Panc1 (cell line): ENCODE measurements at regions not wholly inside any gene's neighbourhood (a gene's known extent, or its start where the extent isn't known, plus 50 kb on each side); places are given as distances from the start of the nearest gene placed in this dataset.

Experiments
- ATAC-seq: fragments of 200-7000 bp; cut with Tn5 transposase; 2 replicates; pipeline ENCODE4 v1.9.1; 2020; ENCODE audit warnings: mild to moderate bottlenecking, moderate library complexity
- BruUV-seq: library from RNA; stranded (reverse); fragments of 400-500 nt; replicated peaks from 2 replicates; lab custom pipeline; 2021; lab: Mats Ljungman, UMichigan
- CTCF ChIA-PET: fragments of 300-600 bp; sonication (Branson Sonifier 250); formaldehyde crosslinking; loops from one replicate; lab custom pipeline; 2022; ENCODE audit warnings: antibody characterized with exemption; lab: Charles Lee
- POLR2A ChIA-PET: fragments of 300-600 bp; sonication (Branson Sonifier 250); formaldehyde crosslinking; loops from one replicate; lab custom pipeline; 2022; ENCODE audit warnings: antibody characterized with exemption; lab: Charles Lee
- DNase-seq: peaks from one replicate; pipeline ENCODE4 v3.0.0-alpha.2; 2010; ENCODE audit warnings: low read depth, low spot score
- H3K27ac ChIP-seq: 2 replicates; pipeline ENCODE4 v1.5.1; 2011; ENCODE audit warnings: mild to moderate bottlenecking, low read length, inconsistent platforms
- H3K27me3 ChIP-seq: fragments of 200-500 bp; sonication (Bioruptor generic); 2 replicates; pipeline ENCODE4 v1.6.0; 2014; ENCODE audit warnings: low read length, inconsistent platforms; ENCODE audit not compliant: control insufficient read depth, insufficient read depth
- H3K36me3 ChIP-seq: fragments of 200-500 bp; sonication (Bioruptor generic); 2 replicates; pipeline ENCODE4 v1.5.1; 2014; ENCODE audit warnings: inconsistent platforms, mild to moderate bottlenecking, low read length, moderate library complexity; ENCODE audit not compliant: control insufficient read depth, insufficient read depth
- H3K4me1 ChIP-seq: 2 replicates; pipeline ENCODE4 v1.5.1; 2011; ENCODE audit warnings: inconsistent platforms, mild to moderate bottlenecking, low read length, moderate library complexity; ENCODE audit not compliant: control insufficient read depth, insufficient read depth
- H3K4me3 ChIP-seq, 2 experiments: 2 replicates each; pipeline ENCODE4 v1.5.1; 2011 to 2012; ENCODE audit warnings: low read depth in 2 of 2, low read length in 2 of 2, mild to moderate bottlenecking in 2 of 2, inconsistent platforms in 1 of 2, moderate library complexity in 1 of 2
- H3K9me3 ChIP-seq: fragments of 200-500 bp; sonication (Bioruptor generic); 2 replicates; pipeline ENCODE4 v1.5.1; 2014; ENCODE audit warnings: low read depth, mild to moderate bottlenecking, inconsistent platforms, low read length, moderate library complexity; ENCODE audit not compliant: control insufficient read depth, insufficient read depth
- CTCF ChIP-seq: fragments of 450-650 bp; IDR thresholded peaks from 2 replicates; pipeline ENCODE4 v1.5.1; 2017; ENCODE audit warnings: mild to moderate bottlenecking
- POLR2AphosphoS5 ChIP-seq: IDR thresholded peaks from 2 replicates; pipeline ENCODE4 v1.6.1; 2012; ENCODE audit warnings: mild to moderate bottlenecking, low read depth, low read length, moderate library complexity
- REST ChIP-seq, 2 experiments: IDR thresholded peaks; 2 replicates each; pipeline ENCODE4 v1.6.1; 2011 to 2012; ENCODE audit warnings: low read depth in 2 of 2, control low read depth in 1 of 2, low read length in 1 of 2, mild to moderate bottlenecking in 1 of 2, moderate library complexity in 1 of 2; ENCODE audit not compliant: insufficient read depth in 1 of 2
- SIN3A ChIP-seq: IDR thresholded peaks from 2 replicates; pipeline ENCODE4 v1.6.1; 2012; ENCODE audit warnings: low read depth, mild to moderate bottlenecking, low read length, moderate library complexity, borderline replicate concordance; ENCODE audit not compliant: insufficient read depth
- TCF7L2 ChIP-seq: IDR thresholded peaks from 2 replicates; pipeline ENCODE4 v1.6.1; 2011; ENCODE audit warnings: mild to moderate bottlenecking, low read depth, low read length, inconsistent platforms
- in situ Hi-C: cut with HindIII; loops from 2 replicates; pipeline ENCODE4 v1.10.0; 2016; ENCODE audit warnings: low sequenced_read_pairs, low pct_unique_long_range_greater_than_20kb
- intact Hi-C: fragments of 100-400 bp; cut with micrococcal nuclease; formaldehyde crosslinking; loops from one replicate; pipeline ENCODE4 v1.10.0; 2022; ENCODE audit not compliant: unreplicated experiment

- no peak for ATAC-seq
- Histone ChIP-seq H3K27ac (no peak overlapping the region), H3K4me3 (no peak overlapping the region), H3K9me3 (no peaks in the 10 kb centered on the region), H3K4me1 (no peaks in the 10 kb centered on the region), H3K27me3 (peaks cover 22% of the 10 kb centered on the region), H3K36me3 (no peaks in the 10 kb centered on the region)
- TF ChIP-seq TCF7L2, result no peak
- TF ChIP-seq SIN3A, result no peak
- no peak for TF ChIP-seq CTCF
- no peak for TF ChIP-seq POLR2AphosphoS5
- TF ChIP-seq REST (IDR thresholded peaks at IDR 0.05; ENCODE audit: insufficient read depth in 1 of 2, low read depth in 2 of 2, low read length in 1 of 2), result no peak
- ChIA-PET CTCF (interaction anchor here (0.6 kb wide), 1 partner anchor 1392 kb away, joined by 5 read pairs; no protein-coding TSS in a partner anchor), POLR2A (no interaction called here)
- no TSS peak for BruUV-seq
- in situ Hi-C loops, result no loop called here
- no peak for DNase-seq
- intact Hi-C loops, result no loop called here
Observed at GRCh38 chr7:26609082-26609481, 255.3 kb downstream of the SKAP2 start.

GRCh38 chr7:26609532-26609931 is 254.9 kb downstream of the SKAP2 start:
- H3K27ac ChIP-seq, result no peak overlapping the region
- POLR2A ChIA-PET, result interaction anchor here (0.5 kb wide), 1 partner anchor 1971 kb away, joined by 4 read pairs; no protein-coding TSS in a partner anchor
- no peaks in the 10 kb centered on the region for H3K4me1 ChIP-seq
- intact Hi-C loops, result no loop called here
- no peaks in the 10 kb centered on the region for H3K36me3 ChIP-seq
- DNase-seq (no peak), ATAC-seq (no peak)
- in situ Hi-C loops, result no loop called here
- H3K9me3 ChIP-seq, result no peaks in the 10 kb centered on the region
- no TSS peak for BruUV-seq
- H3K4me3 ChIP-seq, result no peak overlapping the region
- H3K27me3 ChIP-seq, result peaks cover 19% of the 10 kb centered on the region
- CTCF ChIA-PET, result no interaction called here
- TF ChIP-seq POLR2AphosphoS5 (no peak), CTCF (no peak), TCF7L2 (no peak), SIN3A (no peak), REST (IDR thresholded peaks at IDR 0.05; ENCODE audit: insufficient read depth in 1 of 2, low read depth in 2 of 2, low read length in 1 of 2) (no peak)
